Trophoblast cell (in vitro differentiated cells and primary cell): ENCODE measurements at regions not wholly inside any gene's neighbourhood (a gene's known extent, or its start where the extent isn't known, plus 50 kb on each side); places are given as distances from the start of the nearest gene placed in this dataset.

Source experiments
- DNase-seq, 2 donors: peaks; one replicate each; pipeline ENCODE4 v3.0.0-alpha.2; 2016
- H2AFZ ChIP-seq: 2 replicates; pipeline ENCODE4 v1.6.1; 2013; ENCODE audit warnings: low read length, moderate library complexity, mild to moderate bottlenecking; ENCODE audit not compliant: insufficient read depth, poor library complexity
- H2AK5ac ChIP-seq: 2 replicates; pipeline ENCODE4 v1.6.1; 2013; ENCODE audit warnings: mild to moderate bottlenecking, low read length
- H2BK120ac ChIP-seq: 2 replicates; pipeline ENCODE4 v1.6.1; 2013; ENCODE audit warnings: low read length, mild to moderate bottlenecking, moderate library complexity; ENCODE audit not compliant: insufficient read depth, poor library complexity
- H2BK12ac ChIP-seq: 2 replicates; pipeline ENCODE4 v1.6.1; 2013; ENCODE audit warnings: mild to moderate bottlenecking, low read length, moderate library complexity
- H2BK5ac ChIP-seq: 2 replicates; pipeline ENCODE4 v1.6.1; 2013; ENCODE audit warnings: low read length, low read depth, moderate library complexity, mild to moderate bottlenecking; ENCODE audit not compliant: poor library complexity
- H3K14ac ChIP-seq: 2 replicates; pipeline ENCODE4 v1.6.1; 2013; ENCODE audit warnings: mild to moderate bottlenecking, low read length
- H3K18ac ChIP-seq: 2 replicates; pipeline ENCODE4 v1.6.1; 2013; ENCODE audit warnings: mild to moderate bottlenecking, low read length
- H3K23ac ChIP-seq: 2 replicates; pipeline ENCODE4 v1.6.1; 2013; ENCODE audit warnings: low read length
- H3K27ac ChIP-seq: 2 replicates; pipeline ENCODE4 v1.5.1; 2013; ENCODE audit warnings: low read depth, mild to moderate bottlenecking, inconsistent platforms, low read length, moderate library complexity
- H3K27me3 ChIP-seq: 2 replicates; pipeline ENCODE4 v1.6.1; 2013; ENCODE audit warnings: inconsistent platforms, mild to moderate bottlenecking, low read length, moderate library complexity; ENCODE audit not compliant: insufficient read depth
- H3K36me3 ChIP-seq, 2 experiments: 1 replicate in 1 of 2; 2 replicates in 1 of 2; pipeline ENCODE4 v1.6.1; 2013; ENCODE audit warnings: low read length in 2 of 2, mild to moderate bottlenecking in 2 of 2, moderate library complexity in 1 of 2; ENCODE audit not compliant: insufficient read depth in 2 of 2, control insufficient read depth in 1 of 2
- H3K4ac ChIP-seq: 2 replicates; pipeline ENCODE4 v1.6.1; 2013; ENCODE audit warnings: low read depth, mild to moderate bottlenecking, low read length, moderate library complexity
- H3K4me1 ChIP-seq, 2 experiments: 1 replicate in 1 of 2; 2 replicates in 1 of 2; pipeline ENCODE4 v1.6.1; 2013; ENCODE audit warnings: low read length in 2 of 2, mild to moderate bottlenecking in 2 of 2, moderate library complexity in 1 of 2; ENCODE audit not compliant: insufficient read depth in 2 of 2, control insufficient read depth in 1 of 2
- H3K4me2 ChIP-seq: 2 replicates; pipeline ENCODE4 v1.6.1; 2013; ENCODE audit warnings: inconsistent platforms, mild to moderate bottlenecking, low read length, moderate library complexity
- H3K4me3 ChIP-seq: 2 replicates; pipeline ENCODE4 v1.5.1; 2013; ENCODE audit warnings: mild to moderate bottlenecking, low read depth, low read length, inconsistent platforms
- H3K79me1 ChIP-seq: one replicate; pipeline ENCODE4 v1.6.1; 2013; ENCODE audit warnings: low read length
- H3K79me2 ChIP-seq: 2 replicates; pipeline ENCODE4 v1.6.1; 2013; ENCODE audit warnings: low read length, mild to moderate bottlenecking; ENCODE audit not compliant: control insufficient read depth, insufficient read depth, poor library complexity
- H3K9ac ChIP-seq: 2 replicates; pipeline ENCODE4 v1.6.1; 2013; ENCODE audit warnings: mild to moderate bottlenecking, low read length
- H3K9me3 ChIP-seq: 2 replicates; pipeline ENCODE4 v1.6.1; 2013; ENCODE audit warnings: low read depth, mild to moderate bottlenecking, control low read depth, inconsistent platforms, low read length; ENCODE audit not compliant: insufficient read depth
- H4K12ac ChIP-seq: 2 replicates; pipeline ENCODE4 v1.6.1; 2013; ENCODE audit warnings: low read depth, mild to moderate bottlenecking, low read length, moderate library complexity
- H4K8ac ChIP-seq: 2 replicates; pipeline ENCODE4 v1.6.1; 2013; ENCODE audit warnings: low read depth, mild to moderate bottlenecking, low read length, moderate library complexity
- H4K91ac ChIP-seq: one replicate; pipeline ENCODE4 v1.6.1; 2013; ENCODE audit warnings: low read depth, mild to moderate bottlenecking, low read length, moderate library complexity
- WGBS: extraction: QIAGEN DNeasy Blood & Tissue Kit; methylation state at CpG from one replicate; pipeline ENCODE4 v1.1.7; 2013; ENCODE audit warnings: missing lambda C conversion rate; ENCODE audit not compliant: insufficient read length, insufficient coverage; ENCODE audit errors: extremely low coverage; 5-methylcytosine and 5-hydroxymethylcytosine counted together

- Histone ChIP-seq H3K27me3 (no peaks in the 10 kb centered on the region), H3K79me1 (no peaks in the 10 kb centered on the region), H2BK12ac (no peak overlapping the region), H3K9me3 (no peaks in the 10 kb centered on the region), H4K12ac (no peak overlapping the region), H2AFZ (no peak overlapping the region), H3K4me3 (no peak overlapping the region), H2BK120ac (no peak overlapping the region), H3K36me3 (no peaks in the 10 kb centered on the region), H3K4me1 (no peaks in the 10 kb centered on the region), H2AK5ac (no peak overlapping the region), H3K79me2 (no peaks in the 10 kb centered on the region), H3K9ac (no peak overlapping the region), H3K23ac (no peak overlapping the region), H3K4ac (no peak overlapping the region), H3K14ac (no peak overlapping the region), H3K4me2 (no peak overlapping the region), H2BK5ac (no peak overlapping the region), H3K18ac (no peak overlapping the region), H4K8ac (no peak overlapping the region), H3K27ac (no peak overlapping the region), H4K91ac (no peak overlapping the region)
- WGBS: no CpG with 5 or more reads among the region's 1 CpG
- no peak for DNase-seq
Measured at GRCh38 chr9:21672761-21673160, 129.7 kb upstream of the MTAP start.

- H3K4me3 ChIP-seq: no peak overlapping the region
- no peak for DNase-seq
- no peak overlapping the region for H3K9ac ChIP-seq
- no peak overlapping the region for H2BK120ac ChIP-seq
- H4K12ac ChIP-seq: no peak overlapping the region
- no peaks in the 10 kb centered on the region for H3K79me2 ChIP-seq
- no peak overlapping the region for H4K91ac ChIP-seq
- H3K4me1 ChIP-seq: no peaks in the 10 kb centered on the region
- no peak overlapping the region for H3K4ac ChIP-seq
- H3K79me1 ChIP-seq: no peaks in the 10 kb centered on the region
- no peak overlapping the region for H4K8ac ChIP-seq
- no peak overlapping the region for H3K27ac ChIP-seq
- no peak overlapping the region for H3K14ac ChIP-seq
- H2AFZ ChIP-seq: no peak overlapping the region
- WGBS: no CpG with 5 or more reads among the region's 1 CpG
- H3K23ac ChIP-seq: no peak overlapping the region
- no peak overlapping the region for H2BK12ac ChIP-seq
- no peak overlapping the region for H3K4me2 ChIP-seq
- no peak overlapping the region for H3K18ac ChIP-seq
- H3K27me3 ChIP-seq: no peaks in the 10 kb centered on the region
- H2AK5ac ChIP-seq: no peak overlapping the region
- H3K9me3 ChIP-seq: no peaks in the 10 kb centered on the region
- no peak overlapping the region for H2BK5ac ChIP-seq
- H3K36me3 ChIP-seq: no peaks in the 10 kb centered on the region
Measured at GRCh38 chr9:21674894-21675293, 127.5 kb upstream of the MTAP start.

GRCh38 chr9:21677387-21677786, 125.0 kb upstream of the MTAP start:
- Histone ChIP-seq H4K12ac (no peak overlapping the region), H3K9ac (no peak overlapping the region), H2BK12ac (no peak overlapping the region), H2BK120ac (no peak overlapping the region), H3K27me3 (no peaks in the 10 kb centered on the region), H3K4ac (no peak overlapping the region), H3K36me3 (no peaks in the 10 kb centered on the region), H3K23ac (no peak overlapping the region), H3K4me2 (no peak overlapping the region), H3K18ac (no peak overlapping the region), H3K27ac (no peak overlapping the region), H2BK5ac (no peak overlapping the region), H3K79me1 (no peaks in the 10 kb centered on the region), H2AFZ (no peak overlapping the region), H4K91ac (no peak overlapping the region), H3K4me1 (no peaks in the 10 kb centered on the region), H2AK5ac (no peak overlapping the region), H4K8ac (no peak overlapping the region), H3K9me3 (no peaks in the 10 kb centered on the region), H3K4me3 (no peak overlapping the region), H3K14ac (no peak overlapping the region), H3K79me2 (no peaks in the 10 kb centered on the region)
- no peak for DNase-seq
- WGBS: no CpG with 5 or more reads among the region's 1 CpG

- no CpG with 5 or more reads among the region's 3 CpGs for WGBS
- no peaks in the 10 kb centered on the region for H3K9me3 ChIP-seq
- H3K4ac ChIP-seq: no peak overlapping the region
- H2BK5ac ChIP-seq: no peak overlapping the region
- no peak overlapping the region for H3K23ac ChIP-seq
- no peak overlapping the region for H2AK5ac ChIP-seq
- no peak overlapping the region for H3K9ac ChIP-seq
- no peak overlapping the region for H3K14ac ChIP-seq
- no peak overlapping the region for H2BK120ac ChIP-seq
- peak in 1 of 2 donors; percentile 4 for DNase-seq
- H3K18ac ChIP-seq: no peak overlapping the region
- H3K4me3 ChIP-seq: no peak overlapping the region
- H4K91ac ChIP-seq: no peak overlapping the region
- no peak overlapping the region for H3K4me2 ChIP-seq
- no peaks in the 10 kb centered on the region for H3K4me1 ChIP-seq
- no peaks in the 10 kb centered on the region for H3K79me2 ChIP-seq
- no peak overlapping the region for H4K12ac ChIP-seq
- H2AFZ ChIP-seq: no peak overlapping the region
- H2BK12ac ChIP-seq: no peak overlapping the region
- H3K79me1 ChIP-seq: no peaks in the 10 kb centered on the region
- H4K8ac ChIP-seq: no peak overlapping the region
- H3K27ac ChIP-seq: no peak overlapping the region
- H3K27me3 ChIP-seq: no peaks in the 10 kb centered on the region
- no peaks in the 10 kb centered on the region for H3K36me3 ChIP-seq
Measured at GRCh38 chr9:21677834-21678233, 124.6 kb upstream of the MTAP start.
